Activated CD4-positive, alpha-beta T cell treated with anti-CD3 and anti-CD28 coated beads, Interleukin-2, amount 10 ng/mL, durations not matched to agents 24 days and 14 days (primary cell): ENCODE measurements at regions not wholly inside any gene's neighbourhood (a gene's known extent, or its start where the extent isn't known, plus 50 kb on each side); places are given as distances from the start of the nearest gene placed in this dataset.

Experiments used
- DNase-seq: peaks from one replicate; pipeline ENCODE4 v3.0.0; 2022
- H3K27ac Mint-ChIP-seq: one replicate; pipeline ENCODE4 v1.8.0; 2022; ENCODE audit warnings: mild to moderate bottlenecking, mixed read lengths
- H3K27me3 Mint-ChIP-seq: one replicate; pipeline ENCODE4 v1.8.0; 2022; ENCODE audit warnings: mixed read lengths
- H3K36me3 Mint-ChIP-seq: one replicate; pipeline ENCODE4 v1.8.0; 2022; ENCODE audit warnings: low read depth, mild to moderate bottlenecking, mixed read lengths
- H3K4me1 Mint-ChIP-seq: one replicate; pipeline ENCODE4 v1.8.0; 2021; ENCODE audit warnings: mixed read lengths
- H3K4me3 Mint-ChIP-seq: one replicate; pipeline ENCODE4 v1.8.0; 2022; ENCODE audit warnings: mild to moderate bottlenecking, moderate library complexity, mixed read lengths
- H3K9me3 Mint-ChIP-seq: one replicate; pipeline ENCODE4 v1.8.0; 2021; ENCODE audit warnings: mixed read lengths
- intact Hi-C: fragments of 100-400 bp; cut with micrococcal nuclease; formaldehyde crosslinking; loops from one replicate; pipeline ENCODE4 v1.15.1; 2023

DNA sequence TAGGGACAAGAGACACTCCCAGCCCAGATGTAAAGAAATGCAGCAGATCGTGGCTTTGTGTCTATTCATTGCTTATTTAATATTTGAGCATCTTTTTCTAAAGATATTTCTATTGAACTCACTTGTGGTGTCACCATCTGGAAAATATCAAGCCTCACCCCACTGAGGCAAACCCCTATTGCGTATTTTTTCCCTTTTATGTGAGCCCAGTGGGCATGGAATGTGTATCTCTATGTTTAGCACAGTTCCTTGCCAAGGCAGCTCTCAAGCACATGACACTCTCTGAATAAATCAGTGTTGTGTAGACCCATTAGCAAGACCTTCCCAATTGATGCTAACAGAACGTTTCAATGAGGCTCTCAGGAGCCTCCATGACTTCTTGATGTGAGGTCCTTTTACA is 81.6 kb downstream of the TMEM174 start:
- Mint-ChIP-seq H3K4me1 (no peaks in the 10 kb centered on the region), H3K9me3 (no peaks in the 10 kb centered on the region), H3K36me3 (no peaks in the 10 kb centered on the region), H3K27me3 (peaks cover 7% of the 10 kb centered on the region), H3K27ac (no peak overlapping the region), H3K4me3 (no peak overlapping the region)
- intact Hi-C loops = no loop called here
- no peak for DNase-seq

DNA sequence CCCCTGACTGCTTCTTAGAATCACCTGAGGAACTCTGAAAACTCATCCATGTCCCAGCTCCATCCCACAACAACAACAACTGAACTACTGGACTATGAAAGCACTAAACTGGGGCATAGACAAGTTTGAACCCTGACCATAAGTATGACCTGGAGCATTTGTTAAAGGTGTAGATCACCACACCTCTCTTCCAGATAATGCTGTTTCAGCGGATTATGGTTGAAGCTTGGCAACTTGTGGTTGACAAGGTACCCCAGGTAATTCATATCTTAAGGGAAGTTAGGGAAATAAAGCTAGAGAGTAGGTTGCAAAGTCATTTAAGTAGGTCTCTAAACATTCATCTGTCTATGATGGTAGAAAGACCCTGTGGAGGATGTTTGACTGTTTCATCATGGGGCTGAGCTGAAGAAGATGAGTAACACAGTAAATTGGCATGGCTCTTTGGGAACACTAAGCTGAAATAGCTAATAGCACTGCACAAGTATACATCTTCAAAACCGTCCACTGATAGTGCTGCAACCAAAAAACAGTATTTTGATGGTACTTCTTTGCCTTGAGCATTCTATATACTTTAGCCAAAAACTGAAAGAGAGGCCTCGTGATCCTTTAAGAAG is 80.2 kb downstream of the TMEM174 start:
- H3K27ac Mint-ChIP-seq = no peak overlapping the region
- H3K36me3 Mint-ChIP-seq = no peaks in the 10 kb centered on the region
- peaks cover 7% of the 10 kb centered on the region for H3K27me3 Mint-ChIP-seq
- H3K4me1 Mint-ChIP-seq = no peaks in the 10 kb centered on the region
- no peaks in the 10 kb centered on the region for H3K9me3 Mint-ChIP-seq
- intact Hi-C loops = no loop called here
- H3K4me3 Mint-ChIP-seq = no peak overlapping the region
- no peak for DNase-seq

DNA sequence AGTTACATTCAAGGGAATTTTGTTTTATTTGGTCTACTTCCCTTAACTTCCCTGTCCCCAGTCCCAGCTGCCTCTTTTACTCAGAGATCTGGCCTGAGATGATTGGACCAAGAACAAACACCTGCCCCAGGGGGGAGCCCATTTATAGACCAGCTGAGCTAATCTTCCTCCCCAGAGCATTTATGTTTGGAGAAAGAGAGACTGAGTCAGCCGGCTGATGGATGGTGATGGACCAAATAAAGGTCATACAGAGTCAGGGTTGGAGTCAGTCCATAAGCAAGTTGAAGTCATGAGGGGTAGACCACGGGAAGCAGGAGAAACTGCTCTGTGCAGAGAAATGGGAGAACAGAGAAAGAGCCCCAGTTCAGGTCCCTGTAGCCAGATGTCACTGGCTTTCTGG is 77.7 kb downstream of the TMEM174 start:
- H3K27me3 Mint-ChIP-seq = peaks cover 21% of the 10 kb centered on the region
- intact Hi-C loops = no loop called here

DNA sequence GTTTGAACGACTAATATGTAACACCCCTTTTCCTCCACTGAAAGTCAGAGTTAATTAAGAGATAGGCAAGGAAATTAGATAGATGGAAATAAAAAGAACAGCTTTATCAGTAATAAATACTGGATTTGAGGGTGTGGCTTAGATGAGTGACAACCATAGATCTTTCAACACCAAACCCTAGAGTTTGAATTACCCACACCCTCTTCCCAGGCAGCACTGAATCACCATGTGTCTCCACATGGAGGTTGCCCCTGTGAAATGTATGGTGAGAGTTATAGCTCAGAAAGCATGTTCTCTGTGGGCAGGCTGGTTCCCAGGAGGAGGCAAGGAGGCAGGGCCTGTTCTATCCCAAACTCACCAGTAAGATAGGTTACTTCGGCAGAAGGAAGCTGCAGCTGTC is 69.7 kb downstream of the TMEM174 start:
- intact Hi-C loops = no loop called here
- H3K27ac Mint-ChIP-seq = no peak overlapping the region
- no peaks in the 10 kb centered on the region for H3K36me3 Mint-ChIP-seq
- no peak overlapping the region for H3K4me3 Mint-ChIP-seq
- no peaks in the 10 kb centered on the region for H3K9me3 Mint-ChIP-seq
- H3K4me1 Mint-ChIP-seq = no peaks in the 10 kb centered on the region
- DNase-seq = no peak
- peaks cover 25% of the 10 kb centered on the region for H3K27me3 Mint-ChIP-seq

More for the DNA sequence above, 77.7 kb downstream of the TMEM174 start:
- Mint-ChIP-seq H3K9me3 (no peaks in the 10 kb centered on the region), H3K36me3 (no peaks in the 10 kb centered on the region), H3K4me1 (no peaks in the 10 kb centered on the region), H3K27ac (no peak overlapping the region), H3K4me3 (no peak overlapping the region)
- DNase-seq = no peak

DNA sequence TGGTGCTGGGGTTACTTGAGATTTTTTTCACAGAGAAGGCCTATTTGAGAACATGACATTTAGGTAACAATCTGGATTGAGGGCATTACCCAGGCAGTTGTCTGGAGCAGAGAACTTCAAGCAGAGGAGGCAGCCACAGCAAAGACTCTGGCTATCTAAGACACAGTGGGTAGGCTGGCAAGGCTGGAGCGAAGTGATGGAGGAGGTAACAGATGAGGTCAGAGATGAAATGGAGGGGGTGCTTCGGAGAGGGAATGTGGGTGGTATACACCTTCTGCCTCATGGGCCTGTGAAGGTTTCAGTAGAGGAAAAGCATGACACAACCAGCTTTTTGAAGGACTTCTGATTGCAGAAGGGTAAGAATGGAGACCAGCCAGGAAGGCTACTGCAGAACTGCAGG is 65.9 kb downstream of the TMEM174 start:
- peaks cover 40% of the 10 kb centered on the region for H3K27me3 Mint-ChIP-seq
- no peaks in the 10 kb centered on the region for H3K36me3 Mint-ChIP-seq
- no peak for DNase-seq
- H3K4me1 Mint-ChIP-seq = no peaks in the 10 kb centered on the region
- no peaks in the 10 kb centered on the region for H3K9me3 Mint-ChIP-seq
- intact Hi-C loops = no loop called here
- H3K4me3 Mint-ChIP-seq = no peak overlapping the region
- H3K27ac Mint-ChIP-seq = no peak overlapping the region

DNA sequence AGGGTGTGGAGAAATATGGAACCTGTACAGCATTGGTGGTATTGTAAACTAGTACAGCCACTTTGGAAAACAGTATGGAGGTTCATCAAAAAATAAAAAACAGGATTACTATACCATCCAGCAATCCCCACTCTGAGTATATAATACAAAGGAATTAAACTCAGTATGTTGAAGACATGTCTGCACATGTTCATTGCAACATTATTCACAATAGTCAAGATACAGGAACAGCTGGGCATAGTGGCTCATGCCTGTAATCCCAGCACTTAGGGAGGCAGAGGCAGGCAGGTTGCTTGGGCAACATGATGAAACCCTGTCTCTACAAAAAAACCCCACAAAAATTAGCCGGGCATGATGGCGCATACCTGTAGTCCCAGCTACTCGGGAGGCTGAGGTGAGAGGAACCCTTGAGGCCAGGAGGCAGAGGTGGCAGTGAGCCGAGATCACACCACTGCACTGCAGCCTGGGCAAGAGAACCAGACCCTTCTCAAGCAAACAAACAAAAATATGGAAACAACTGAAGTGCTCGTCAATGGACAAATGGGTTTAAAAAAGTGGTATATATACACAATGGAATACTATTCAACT is 63.6 kb downstream of the TMEM174 start:
- no peaks in the 10 kb centered on the region for H3K4me1 Mint-ChIP-seq
- H3K9me3 Mint-ChIP-seq = no peaks in the 10 kb centered on the region
- H3K36me3 Mint-ChIP-seq = no peaks in the 10 kb centered on the region
- intact Hi-C loops = no loop called here
- H3K27ac Mint-ChIP-seq = no peak overlapping the region
- H3K4me3 Mint-ChIP-seq = no peak overlapping the region
- DNase-seq = no peak
- peaks cover 51% of the 10 kb centered on the region for H3K27me3 Mint-ChIP-seq

DNA sequence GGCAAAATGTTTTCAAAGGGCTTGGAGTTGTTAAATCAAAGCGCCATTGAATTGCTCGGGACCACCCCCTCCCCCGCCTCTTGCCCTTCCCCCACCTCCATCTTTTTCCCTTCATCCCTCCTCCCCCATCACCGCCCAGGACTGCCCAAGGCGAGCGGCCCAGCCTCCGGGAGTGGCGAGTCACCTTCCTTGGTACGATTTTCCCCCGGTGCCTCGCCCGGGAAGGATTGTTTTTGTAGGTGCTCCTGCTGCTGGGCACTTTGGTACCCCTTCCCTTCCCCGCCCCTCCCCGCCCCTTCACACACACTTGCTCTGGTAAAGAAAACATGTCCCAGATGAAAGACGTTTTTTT is 61.2 kb downstream of the TMEM174 start:
- Mint-ChIP-seq H3K4me1 (no peaks in the 10 kb centered on the region), H3K36me3 (no peaks in the 10 kb centered on the region), H3K27ac (no peak overlapping the region), H3K9me3 (no peaks in the 10 kb centered on the region), H3K4me3 (no peak overlapping the region), H3K27me3 (peaks cover 67% of the 10 kb centered on the region)
- intact Hi-C loops = loop anchor here (5.0 kb wide), 2 partner anchors 148 to 218 kb away; no protein-coding TSS in a partner anchor
- DNase-seq = no peak

DNA sequence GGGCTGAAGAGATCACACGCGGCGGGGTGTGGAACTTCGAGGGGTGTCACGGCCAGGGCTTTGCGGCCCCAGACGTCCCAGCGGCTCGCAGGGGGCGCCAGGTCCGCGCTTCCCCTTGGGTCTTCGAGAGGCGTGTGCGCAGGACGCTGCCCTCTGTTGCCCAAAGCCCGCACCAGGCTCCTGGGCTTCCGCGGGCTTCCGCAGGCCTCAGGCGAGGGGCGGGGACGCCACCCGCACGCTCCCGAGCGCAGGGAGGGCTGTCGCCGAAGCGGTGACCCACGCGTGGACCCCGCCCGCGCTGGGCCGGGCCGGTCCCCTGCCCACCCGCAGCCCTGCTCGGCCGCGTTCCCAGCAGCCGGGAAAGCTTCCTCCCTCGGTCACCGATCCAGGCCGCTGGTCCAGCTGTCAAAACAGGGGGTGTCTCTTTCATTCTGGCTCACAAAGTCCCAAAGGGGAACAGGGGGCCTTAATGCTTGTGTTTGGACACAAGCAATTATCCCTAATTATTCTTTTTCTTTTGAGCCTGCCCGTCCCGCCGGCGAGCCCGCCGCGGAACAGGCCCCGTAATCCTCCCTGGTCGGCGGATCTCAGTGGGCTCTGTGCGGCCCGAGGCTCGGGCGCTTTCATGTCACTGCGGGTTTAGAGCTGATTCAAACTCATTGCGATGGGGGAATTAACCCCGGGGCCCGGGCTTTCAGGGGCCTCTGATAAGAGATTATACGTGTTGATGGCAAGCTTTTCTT is 60.6 kb downstream of the TMEM174 start:
- no peaks in the 10 kb centered on the region for H3K4me1 Mint-ChIP-seq
- no peaks in the 10 kb centered on the region for H3K36me3 Mint-ChIP-seq
- no peak for DNase-seq
- H3K27me3 Mint-ChIP-seq = peaks cover 69% of the 10 kb centered on the region
- no peak overlapping the region for H3K4me3 Mint-ChIP-seq
- H3K9me3 Mint-ChIP-seq = no peaks in the 10 kb centered on the region
- intact Hi-C loops = loop anchor here (2.0 to 5.0 kb wide), 3 partner anchors 67 to 219 kb away; no protein-coding TSS in a partner anchor
- H3K27ac Mint-ChIP-seq = no peak overlapping the region

DNA sequence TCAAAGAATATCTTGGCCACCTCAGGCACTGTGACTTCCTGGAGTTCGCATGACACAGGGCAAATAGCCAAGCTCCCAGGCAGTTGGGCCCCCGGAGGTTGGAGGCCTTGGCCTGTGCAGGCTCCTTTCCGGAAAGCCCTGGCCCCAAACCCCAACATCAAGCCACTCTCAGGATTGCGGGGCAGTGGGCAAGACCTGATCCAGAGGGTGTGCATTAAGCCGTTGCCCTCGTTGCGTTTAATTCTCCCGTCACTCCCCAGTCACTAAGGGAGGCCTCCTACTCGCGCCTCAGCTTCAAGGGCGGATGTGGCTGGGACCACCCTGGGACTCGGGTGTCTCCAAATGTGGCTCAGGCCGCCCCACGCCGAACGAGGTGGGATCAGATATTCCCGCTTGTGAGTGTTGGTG is 60.1 kb downstream of the TMEM174 start:
- intact Hi-C loops = loop anchor here (2.0 to 5.0 kb wide), 3 partner anchors 68 to 219 kb away; no protein-coding TSS in a partner anchor
- H3K9me3 Mint-ChIP-seq = no peaks in the 10 kb centered on the region
- H3K36me3 Mint-ChIP-seq = no peaks in the 10 kb centered on the region
- no peak overlapping the region for H3K4me3 Mint-ChIP-seq
- no peak for DNase-seq
- H3K27ac Mint-ChIP-seq = no peak overlapping the region
- peaks cover 73% of the 10 kb centered on the region for H3K27me3 Mint-ChIP-seq
- H3K4me1 Mint-ChIP-seq = no peaks in the 10 kb centered on the region

DNA sequence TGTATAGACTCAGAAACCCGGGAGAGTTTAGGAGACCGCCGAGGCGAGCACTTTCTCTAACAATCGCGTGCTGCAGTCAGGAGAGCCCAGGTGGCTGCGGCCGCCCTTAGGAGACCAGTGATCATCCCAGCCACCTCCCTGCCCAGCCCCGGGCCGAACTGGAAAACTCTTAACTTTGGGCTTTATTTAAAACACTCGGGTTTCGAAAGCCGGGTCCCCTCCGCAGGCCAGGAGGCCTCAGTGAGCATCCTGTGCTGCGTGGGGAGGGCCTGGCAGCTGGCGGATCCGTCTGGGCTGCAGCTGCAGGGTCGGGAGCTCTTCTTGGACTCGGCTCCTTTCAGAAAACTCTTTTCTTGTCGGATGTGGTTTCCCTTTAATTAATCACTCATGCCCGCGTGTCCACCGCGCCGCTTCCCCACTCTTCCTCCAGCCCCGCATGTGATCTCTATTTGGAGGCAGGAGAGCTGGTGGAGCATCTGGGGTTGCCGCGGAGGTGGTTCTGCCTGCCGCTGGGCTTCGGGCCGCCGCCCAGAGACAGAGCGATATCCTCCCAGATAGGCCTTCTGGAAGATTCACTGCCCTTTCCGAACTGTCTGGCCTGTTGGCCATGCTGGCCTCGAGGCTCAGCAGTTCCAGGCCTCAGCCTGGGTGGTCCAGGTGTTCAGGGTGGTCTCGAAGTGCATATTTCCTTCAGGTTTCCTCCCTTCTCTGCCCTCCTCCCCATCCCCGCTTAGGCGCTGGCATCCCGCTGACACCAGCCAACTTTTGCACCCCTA is 59.5 kb downstream of the TMEM174 start:
- Mint-ChIP-seq H3K27me3 (peaks cover 72% of the 10 kb centered on the region), H3K4me3 (no peak overlapping the region), H3K36me3 (no peaks in the 10 kb centered on the region), H3K4me1 (no peaks in the 10 kb centered on the region), H3K27ac (no peak overlapping the region), H3K9me3 (no peaks in the 10 kb centered on the region)
- no peak for DNase-seq
- intact Hi-C loops = loop anchor here (2.0 to 5.0 kb wide), 3 partner anchors 68 to 220 kb away; no protein-coding TSS in a partner anchor

DNA sequence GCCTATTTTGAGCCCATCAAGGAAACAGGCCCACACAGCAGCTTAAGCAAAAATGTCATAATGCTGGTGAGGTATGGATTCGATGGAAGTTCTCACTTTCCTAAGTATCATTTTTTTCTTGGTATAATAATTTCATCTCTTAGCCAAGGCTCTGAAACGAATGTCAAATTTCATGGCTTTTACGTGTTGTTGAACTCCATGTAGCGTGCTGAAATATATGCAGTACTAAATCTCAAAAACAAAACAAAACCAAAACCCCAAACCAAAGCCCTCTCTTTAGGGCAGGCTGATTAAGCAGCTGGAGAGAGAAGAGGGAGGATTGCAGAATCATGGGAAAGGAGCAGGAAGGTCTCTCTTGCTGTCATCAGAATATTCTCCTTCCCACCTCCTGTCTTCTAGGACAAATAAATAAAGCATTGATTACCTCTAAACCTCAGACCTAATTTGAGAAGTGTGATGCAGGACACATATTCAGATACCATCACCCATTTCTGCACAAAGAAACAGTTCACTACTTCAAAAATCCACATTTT is 58.3 kb downstream of the TMEM174 start:
- Mint-ChIP-seq H3K4me3 (no peak overlapping the region), H3K9me3 (no peaks in the 10 kb centered on the region), H3K27ac (no peak overlapping the region), H3K27me3 (peaks cover 72% of the 10 kb centered on the region), H3K4me1 (no peaks in the 10 kb centered on the region), H3K36me3 (no peaks in the 10 kb centered on the region)
- no peak for DNase-seq
- intact Hi-C loops = loop anchor here (5.0 kb wide), 2 partner anchors 151 to 221 kb away; no protein-coding TSS in a partner anchor

DNA sequence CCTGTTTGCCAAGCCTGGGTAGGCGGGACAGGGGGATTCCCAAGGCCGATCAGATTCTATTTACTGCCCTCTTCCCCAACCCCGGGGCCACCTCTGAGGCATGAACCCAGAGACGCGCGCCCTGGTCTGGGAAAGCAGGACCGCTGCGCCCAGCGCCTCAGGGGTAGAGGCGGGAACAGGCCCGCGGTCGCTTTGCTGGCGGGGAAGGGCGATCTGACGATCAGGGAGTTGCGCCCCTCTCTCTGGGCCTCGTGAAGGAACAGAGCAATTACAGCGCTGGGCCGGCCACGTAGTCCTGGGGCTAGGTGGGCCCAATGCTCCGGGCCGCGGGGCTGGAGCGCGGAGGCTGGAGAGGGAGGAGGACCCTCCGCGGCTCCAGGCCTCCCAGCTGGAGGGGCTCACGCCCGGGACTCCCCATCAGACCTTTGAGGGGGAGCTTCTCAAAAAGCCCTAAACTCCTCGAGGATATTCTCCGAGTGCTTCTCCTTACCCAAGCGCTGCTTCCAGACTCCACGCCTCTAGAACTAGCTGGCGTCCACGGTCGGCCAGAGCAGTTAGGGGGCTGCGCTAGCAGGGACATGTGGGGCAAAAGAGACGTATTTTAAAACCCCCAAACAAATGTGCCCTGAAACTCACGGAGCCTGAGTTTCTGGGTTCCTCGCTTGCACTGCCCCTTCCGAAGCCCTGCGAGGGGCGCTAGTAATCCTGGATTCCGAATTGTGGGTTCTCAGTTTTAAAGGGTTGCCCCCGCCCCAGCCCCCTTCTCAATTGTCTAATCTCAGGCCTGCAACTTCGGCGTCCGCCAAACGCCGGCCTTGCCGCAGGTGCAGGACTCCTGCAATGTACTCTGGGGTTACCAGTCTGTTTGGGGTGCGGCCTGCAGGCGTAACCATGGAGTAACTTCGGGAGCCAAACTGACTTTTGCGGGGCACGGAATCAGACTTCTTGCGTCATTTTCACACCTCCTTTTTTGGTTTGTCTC is 57.6 kb downstream of the TMEM174 start:
- Mint-ChIP-seq H3K4me3 (no peak overlapping the region), H3K9me3 (no peaks in the 10 kb centered on the region), H3K27ac (no peak overlapping the region), H3K36me3 (no peaks in the 10 kb centered on the region), H3K4me1 (no peaks in the 10 kb centered on the region), H3K27me3 (peaks cover 68% of the 10 kb centered on the region)
- intact Hi-C loops = loop anchor here (5.0 kb wide), 2 partner anchors 152 to 222 kb away; no protein-coding TSS in a partner anchor
- no peak for DNase-seq

DNA sequence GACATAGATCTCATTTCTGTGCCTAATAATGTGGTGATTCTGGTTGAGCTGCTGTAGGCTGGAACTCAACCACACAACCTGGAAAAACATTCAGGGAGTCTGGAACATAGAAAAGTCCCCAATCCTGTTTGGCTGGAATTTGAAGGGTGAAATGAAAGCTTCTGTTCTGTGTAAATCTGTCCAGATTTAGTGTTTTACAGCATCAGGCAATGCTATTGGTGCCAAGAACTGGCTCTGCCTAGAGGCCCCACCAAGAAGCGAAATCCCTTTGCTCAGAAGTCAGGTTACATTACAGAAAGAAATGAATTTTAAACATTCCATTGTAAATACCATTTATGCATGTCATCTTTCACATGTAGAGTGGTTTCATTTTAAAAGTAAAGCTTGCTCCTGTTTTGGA is 56.3 kb downstream of the TMEM174 start:
- Mint-ChIP-seq H3K27ac (no peak overlapping the region), H3K4me1 (no peaks in the 10 kb centered on the region), H3K36me3 (no peaks in the 10 kb centered on the region), H3K27me3 (peaks cover 62% of the 10 kb centered on the region), H3K4me3 (no peak overlapping the region), H3K9me3 (no peaks in the 10 kb centered on the region)
- intact Hi-C loops = no loop called here
- no peak for DNase-seq
